ENCODE measurements at regions not wholly inside any gene's neighbourhood (a gene's known extent, or its start where the extent isn't known, plus 50 kb on each side); places are given as distances from the start of the nearest gene placed in this dataset.

- DNase-seq, result no peak
Measured at GRCh38 chr10:121027371-121027770, 176.2 kb downstream of the WDR11 start.

DNA sequence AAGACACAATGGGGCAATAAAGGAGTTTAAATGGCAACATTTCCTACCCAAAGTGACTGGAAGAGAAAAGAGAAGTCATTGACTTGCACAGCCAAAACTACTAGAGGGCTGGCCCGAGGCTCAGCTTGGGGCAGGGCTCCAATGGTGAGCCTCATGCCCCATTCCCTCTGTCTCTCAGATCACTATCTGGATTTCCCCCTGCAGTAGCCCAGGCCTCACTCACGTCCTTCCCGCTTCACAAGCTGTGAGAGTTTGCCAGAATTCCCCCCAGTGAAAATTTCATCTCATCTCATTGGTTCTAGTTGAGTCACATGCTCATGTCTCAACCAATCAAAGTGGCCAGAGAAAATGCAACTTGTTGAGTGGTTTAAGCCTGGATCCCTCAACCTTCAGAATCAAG lies 181.3 kb downstream of the WDR11 start:
- no peak for DNase-seq

- no peak for DNase-seq
Measured at GRCh38 chr10:121033366-121033765, 182.2 kb downstream of the WDR11 start.

DNA sequence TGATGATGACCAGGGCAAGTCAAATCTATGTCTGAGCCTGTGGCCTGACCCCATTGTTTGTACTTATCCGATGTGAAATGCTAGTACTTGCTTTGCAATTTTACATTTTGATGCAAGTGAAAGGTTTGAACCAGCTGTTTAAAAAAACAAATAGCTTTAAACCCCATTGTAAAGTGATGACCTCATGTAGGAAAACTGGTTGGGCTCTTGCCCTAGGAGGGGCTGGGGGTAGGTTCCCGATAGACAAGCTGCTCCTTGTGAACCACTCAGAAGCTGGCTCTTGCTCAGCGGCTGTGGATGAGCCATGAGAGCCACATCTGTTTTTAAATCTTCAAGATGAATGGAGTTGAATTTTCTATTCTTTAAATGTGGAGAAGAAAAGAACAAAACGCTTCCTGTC lies 185.3 kb downstream of the WDR11 start:
- DNase-seq, result peak in 2 of 56 donors; percentile 5 to 38

GRCh38 chr10:121041499-121041898 lies 190.3 kb downstream of the WDR11 start:
- no peak for DNase-seq

DNA sequence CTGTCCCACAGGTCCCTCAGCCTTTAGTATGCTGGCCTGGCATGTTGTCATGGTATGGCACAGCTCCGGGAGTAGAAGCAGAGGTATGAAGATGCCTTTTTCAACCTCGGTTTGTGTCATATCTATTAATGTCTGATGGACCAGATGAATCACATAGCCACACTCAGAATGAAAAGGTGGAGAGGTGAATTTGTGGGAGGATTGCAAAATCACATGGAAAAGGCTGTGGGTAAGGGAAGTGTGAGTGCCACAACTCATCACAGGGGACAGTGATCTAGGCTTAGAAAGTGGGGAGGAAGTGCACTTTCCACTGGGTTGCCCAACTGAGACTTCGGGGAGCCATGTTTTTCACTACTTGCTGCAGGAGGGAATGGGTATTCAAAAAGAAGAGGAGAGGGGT lies 190.7 kb downstream of the WDR11 start:
- DNase-seq, result no peak

- DNase-seq, result no peak
Measured at GRCh38 chr10:121042342-121042741, 191.2 kb downstream of the WDR11 start.

- DNase-seq, result peak in 5 of 56 donors; percentile 2 to 15 (median 9)
Measured at GRCh38 chr10:121043124-121043849, 192.1 kb downstream of the WDR11 start.

DNA sequence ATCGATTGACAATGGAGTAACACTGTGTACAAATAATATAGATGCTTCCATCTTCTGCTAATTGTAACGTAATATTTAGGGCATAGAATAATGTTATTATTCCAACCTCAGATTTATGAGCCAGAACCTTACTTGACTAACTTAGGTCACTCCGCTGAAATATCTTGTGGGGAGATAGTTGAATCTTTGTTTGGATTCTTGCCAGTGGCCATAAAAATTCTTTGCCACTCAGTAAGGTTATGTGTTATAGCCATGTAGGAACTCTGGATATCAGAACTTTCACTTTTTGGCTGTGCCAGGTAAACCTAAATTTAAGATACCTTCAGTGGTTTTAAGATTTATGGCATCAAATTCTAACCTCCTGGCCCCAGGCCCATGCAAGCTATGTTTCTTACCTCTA lies 197.6 kb downstream of the WDR11 start:
- no peak for DNase-seq

DNA sequence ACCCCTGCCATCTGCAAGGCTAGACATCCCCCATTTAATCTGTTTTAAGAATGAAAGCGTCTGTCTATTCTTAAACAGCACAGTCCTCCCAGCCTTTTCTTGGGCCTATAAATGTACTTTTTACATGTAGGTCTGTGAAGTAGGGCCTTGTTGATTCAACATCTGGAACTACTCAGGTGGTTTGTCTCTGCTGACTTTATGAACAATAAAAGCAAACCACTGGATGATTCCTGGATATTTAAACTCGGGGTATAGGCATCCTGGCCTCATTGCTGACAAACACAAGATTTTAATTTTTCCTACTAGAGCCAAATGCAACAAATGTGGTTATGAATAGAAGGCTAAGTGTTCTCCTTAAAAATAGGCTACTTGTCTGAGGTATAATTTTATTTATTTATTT lies 198.3 kb downstream of the WDR11 start:
- DNase-seq, result no peak

DNA sequence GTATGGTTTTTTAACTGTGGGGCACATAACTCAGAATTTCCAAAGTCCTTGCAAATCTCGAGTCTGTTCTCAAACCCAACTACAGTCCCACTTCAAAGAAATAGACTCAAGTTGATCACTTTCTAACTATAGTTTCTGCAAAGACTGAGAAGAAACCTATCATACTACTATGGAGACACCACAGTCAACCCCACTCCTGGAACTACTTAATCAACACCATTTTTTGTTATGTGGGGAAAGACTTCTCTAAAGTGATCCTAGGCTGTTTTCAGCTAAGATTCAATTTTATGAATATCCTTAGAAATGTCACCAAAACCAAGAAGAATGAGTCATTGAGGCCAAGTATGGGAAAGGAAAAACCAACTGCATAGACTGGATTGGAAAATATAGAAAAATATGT lies 198.8 kb downstream of the WDR11 start:
- no peak for DNase-seq

DNA sequence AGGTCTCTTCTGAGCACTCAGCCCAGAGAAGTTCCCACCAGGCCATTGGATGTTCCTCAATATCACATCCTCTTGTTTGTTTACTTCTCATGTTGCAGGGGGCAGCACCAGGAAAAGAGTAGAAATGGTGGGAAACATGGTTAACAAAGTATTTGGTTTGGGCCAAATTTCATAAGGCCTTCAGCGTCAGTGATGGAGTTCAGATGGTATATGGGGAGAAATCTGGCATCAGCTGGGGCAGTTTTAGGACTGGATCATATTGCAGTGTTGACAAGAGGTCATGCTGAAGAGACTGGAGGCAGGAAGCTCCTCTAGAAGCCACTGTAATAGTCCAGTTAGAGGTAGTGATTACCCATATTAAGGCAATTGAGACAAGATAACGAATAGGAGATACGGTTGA lies 200.0 kb downstream of the WDR11 start:
- no peak for DNase-seq

DNA sequence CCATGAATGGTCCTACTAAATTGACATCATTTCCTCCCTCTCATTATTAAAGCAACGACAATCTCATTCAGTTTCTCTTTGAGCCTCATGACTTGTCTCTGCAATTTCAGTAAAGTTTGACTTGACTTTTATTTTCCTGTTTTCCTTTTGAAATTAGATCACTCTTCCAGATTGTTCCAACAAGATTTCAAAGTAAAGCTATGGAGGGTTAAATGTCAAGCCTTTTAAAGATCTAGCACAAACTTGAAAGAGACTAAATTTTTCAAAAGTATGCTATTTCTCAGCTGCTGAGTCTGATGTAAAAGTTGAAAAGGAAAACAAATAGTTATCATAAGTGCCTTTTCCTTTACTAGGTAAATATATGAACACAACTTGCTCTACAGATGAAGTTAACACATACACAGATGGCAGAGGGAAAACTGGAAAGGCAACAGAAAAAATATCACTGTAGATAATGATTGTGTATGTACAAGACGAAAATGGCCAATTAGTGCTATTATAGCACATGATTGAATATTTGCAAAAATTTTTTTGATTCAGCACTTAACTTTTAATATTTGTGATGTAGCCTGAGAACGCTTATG lies 200.6 kb downstream of the WDR11 start:
- DNase-seq, result no peak

DNA sequence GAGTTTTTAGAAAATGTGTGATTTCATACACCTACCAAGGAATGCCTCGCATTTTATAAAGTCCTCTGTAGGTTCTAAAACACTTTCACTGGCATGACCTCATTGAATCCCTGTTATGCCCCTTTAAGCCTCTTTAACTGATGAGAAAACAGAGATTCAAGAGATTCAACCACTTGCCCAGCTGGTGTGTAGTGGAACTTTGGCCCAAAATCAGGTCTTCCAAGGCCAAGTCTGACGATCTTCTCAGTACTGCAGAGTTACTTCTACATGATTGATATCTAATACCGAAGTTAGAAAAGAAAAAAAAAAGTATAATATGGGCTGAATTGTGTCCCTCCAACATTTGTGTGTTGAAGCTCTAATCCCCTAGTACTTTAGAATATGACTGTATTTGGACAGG lies 202.0 kb downstream of the WDR11 start:
- no peak for DNase-seq

DNA sequence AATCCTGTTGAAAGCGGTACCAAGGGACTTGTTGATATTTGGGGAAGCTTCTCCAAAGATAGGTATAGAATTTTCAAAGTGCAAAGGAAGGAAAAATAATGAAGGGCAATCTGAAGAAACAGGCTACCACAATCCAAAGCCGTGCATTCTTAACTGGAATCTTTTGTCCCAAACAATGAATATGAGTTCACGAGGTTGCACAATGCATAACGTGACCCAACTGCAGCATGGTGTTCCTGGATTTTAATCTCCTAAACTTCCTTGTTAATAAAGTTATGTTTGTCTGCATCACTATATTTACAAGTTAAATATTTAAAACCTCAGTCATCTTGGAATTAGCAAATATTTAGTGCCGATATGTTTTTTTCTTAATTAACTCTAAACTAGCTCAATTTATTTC lies 203.7 kb downstream of the WDR11 start:
- DNase-seq, result no peak

DNA sequence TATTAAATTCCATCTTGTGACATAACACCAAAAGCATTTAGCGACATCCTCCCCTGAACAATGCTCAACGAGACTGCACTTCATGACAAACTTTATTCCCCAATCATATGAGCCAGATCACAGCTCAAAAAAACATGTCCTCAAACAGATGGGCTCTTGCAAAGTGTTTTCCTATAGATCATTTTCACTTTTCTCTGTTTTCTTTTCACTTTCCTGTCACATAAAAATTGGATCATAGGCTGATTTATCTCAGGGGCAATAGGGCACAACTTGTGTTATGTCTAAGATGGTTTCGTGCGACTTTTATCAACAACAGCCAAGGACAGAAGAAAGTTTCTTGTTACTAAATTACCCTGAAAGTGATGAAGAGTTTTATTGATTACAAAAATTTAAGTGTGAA lies 206.1 kb downstream of the WDR11 start:
- no peak for DNase-seq

GRCh38 chr10:121058082-121058481 lies 206.9 kb downstream of the WDR11 start:
- DNase-seq, result no peak

- DNase-seq, result no peak
Measured at GRCh38 chr10:121059351-121059750, 208.2 kb downstream of the WDR11 start.

GRCh38 chr10:121062115-121062514 lies 211.0 kb downstream of the WDR11 start:
- DNase-seq, result no peak

DNA sequence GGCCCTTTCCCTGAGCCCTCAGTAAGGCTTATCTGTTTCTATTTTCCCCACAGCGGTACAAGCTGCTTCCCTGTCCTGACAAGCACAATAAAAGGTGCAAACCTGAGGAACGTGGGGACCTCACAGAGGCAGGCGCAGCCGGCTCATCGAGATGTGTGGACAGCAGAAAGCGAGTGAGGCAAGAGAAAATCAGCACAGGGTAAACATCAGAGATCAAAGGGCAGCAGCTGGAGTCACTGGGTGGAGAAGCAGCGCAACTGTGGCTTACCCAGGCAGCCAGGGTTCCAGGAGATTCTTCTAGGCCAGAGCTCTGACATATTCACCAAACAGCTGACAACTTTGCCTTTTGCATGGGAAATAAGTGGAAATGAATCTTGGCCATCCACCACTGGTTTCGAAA lies 212.6 kb downstream of the WDR11 start:
- no peak for DNase-seq

DNA sequence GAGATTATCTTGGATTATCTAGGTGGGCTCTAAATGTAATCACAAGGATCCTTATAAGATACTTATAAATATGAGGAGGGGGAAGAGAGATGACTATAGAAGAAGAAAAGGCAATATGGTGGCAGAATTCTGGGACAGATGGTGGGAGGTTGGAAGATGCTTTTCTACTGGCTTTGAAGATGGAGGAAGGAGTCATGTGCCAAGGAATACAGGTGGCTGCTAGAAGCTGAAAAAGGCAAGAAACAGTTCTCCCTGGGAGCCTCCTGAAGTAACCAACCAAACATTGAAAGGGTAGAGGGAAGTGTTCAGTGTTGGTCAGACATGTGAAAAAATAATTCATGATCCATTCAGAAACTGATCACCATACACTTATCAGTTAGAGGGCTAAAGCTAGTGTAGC lies 213.3 kb downstream of the WDR11 start:
- no peak for DNase-seq

- DNase-seq, result no peak
Measured at GRCh38 chr10:121065330-121065729, 214.2 kb downstream of the WDR11 start.

GRCh38 chr10:121069061-121069850 lies 218.1 kb downstream of the WDR11 start:
- DNase-seq, result peak in 4 of 56 donors; percentile 2 to 23 (median 14)

All from nucleus accumbens (tissue), 56 donors.